ENCODE measurements at regions not wholly inside any gene's neighbourhood (a gene's known extent, or its start where the extent isn't known, plus 50 kb on each side); places are given as distances from the start of the nearest gene placed in this dataset.
A peak's percentile ranks its signal among the peaks of the same experiment; 100 is the strongest.

GRCh38 chr6:47162793-47163192, 120.7 kb upstream of the ADGRF1 start:
- H3K27me3 ChIP-seq (ENCODE audit: low read depth) = no peaks in the 10 kb centered on the region
- H3K36me3 ChIP-seq = no peaks in the 10 kb centered on the region
- DNase-seq = no peak
- H3K27ac ChIP-seq = no peak overlapping the region
- no peak overlapping the region for H3K4me3 ChIP-seq
- no peaks in the 10 kb centered on the region for H3K4me1 ChIP-seq
- intact Hi-C loops (cut with DNase I) = no loop called here
- TF ChIP-seq, protein P1, sequence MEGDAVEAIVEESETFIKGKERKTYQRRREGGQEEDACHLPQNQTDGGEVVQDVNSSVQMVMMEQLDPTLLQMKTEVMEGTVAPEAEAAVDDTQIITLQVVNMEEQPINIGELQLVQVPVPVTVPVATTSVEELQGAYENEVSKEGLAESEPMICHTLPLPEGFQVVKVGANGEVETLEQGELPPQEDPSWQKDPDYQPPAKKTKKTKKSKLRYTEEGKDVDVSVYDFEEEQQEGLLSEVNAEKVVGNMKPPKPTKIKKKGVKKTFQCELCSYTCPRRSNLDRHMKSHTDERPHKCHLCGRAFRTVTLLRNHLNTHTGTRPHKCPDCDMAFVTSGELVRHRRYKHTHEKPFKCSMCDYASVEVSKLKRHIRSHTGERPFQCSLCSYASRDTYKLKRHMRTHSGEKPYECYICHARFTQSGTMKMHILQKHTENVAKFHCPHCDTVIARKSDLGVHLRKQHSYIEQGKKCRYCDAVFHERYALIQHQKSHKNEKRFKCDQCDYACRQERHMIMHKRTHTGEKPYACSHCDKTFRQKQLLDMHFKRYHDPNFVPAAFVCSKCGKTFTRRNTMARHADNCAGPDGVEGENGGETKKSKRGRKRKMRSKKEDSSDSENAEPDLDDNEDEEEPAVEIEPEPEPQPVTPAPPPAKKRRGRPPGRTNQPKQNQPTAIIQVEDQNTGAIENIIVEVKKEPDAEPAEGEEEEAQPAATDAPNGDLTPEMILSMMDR (IDR thresholded peaks at IDR 0.05) = no peak
- H3K9me3 ChIP-seq = no peaks in the 10 kb centered on the region
- peak in 1 of 2 donors; percentile 10 for ATAC-seq

GRCh38 chr6:47162231-47162630, 120.1 kb upstream of the ADGRF1 start:
- Histone ChIP-seq H3K27me3 (ENCODE audit: low read depth) (no peaks in the 10 kb centered on the region), H3K27ac (no peak overlapping the region), H3K9me3 (no peaks in the 10 kb centered on the region), H3K36me3 (no peaks in the 10 kb centered on the region), H3K4me3 (no peak overlapping the region), H3K4me1 (no peaks in the 10 kb centered on the region)
- intact Hi-C loops (cut with DNase I) = no loop called here
- ATAC-seq = no peak
- no peak for DNase-seq
- TF ChIP-seq, protein P1 (IDR thresholded peaks at IDR 0.05) = no peak

DNA sequence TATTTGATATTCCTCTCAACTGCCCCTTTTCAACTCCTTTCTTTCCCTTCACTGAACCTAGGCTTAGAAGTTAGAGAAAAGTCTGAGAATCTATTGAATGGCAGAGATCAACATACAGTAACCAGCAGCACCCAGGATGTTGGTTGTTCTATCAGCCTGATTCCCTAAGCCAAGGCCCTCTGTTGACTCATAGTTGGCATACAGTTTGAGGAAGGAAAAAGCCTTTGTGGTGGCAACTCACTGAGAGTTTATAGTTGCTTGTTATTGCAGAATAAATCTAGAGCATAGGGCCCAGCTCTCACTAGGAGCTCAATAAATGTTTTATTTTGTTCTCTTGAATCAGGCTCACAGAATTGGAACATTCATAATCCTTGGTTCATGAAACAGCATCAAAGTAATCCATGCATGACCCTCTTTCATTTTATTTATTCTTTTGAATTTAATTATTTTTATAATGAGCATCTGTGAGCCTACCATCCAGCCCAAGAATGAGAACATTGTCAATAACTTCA, 119.1 kb upstream of the ADGRF1 start:
- H3K9me3 ChIP-seq = no peaks in the 10 kb centered on the region
- ATAC-seq = peak; percentile 80 to 84
- intact Hi-C loops (cut with DNase I) = no loop called here
- H3K4me1 ChIP-seq = no peaks in the 10 kb centered on the region
- no peak for DNase-seq
- no peaks in the 10 kb centered on the region for H3K36me3 ChIP-seq
- H3K27me3 ChIP-seq (ENCODE audit: low read depth) = no peaks in the 10 kb centered on the region
- TF ChIP-seq, protein P1 (IDR thresholded peaks at IDR 0.05) = no peak
- H3K4me3 ChIP-seq = no peak overlapping the region
- H3K27ac ChIP-seq = peak overlapping the region; percentile 25

GRCh38 chr6:47160702-47161101, 118.6 kb upstream of the ADGRF1 start:
- Histone ChIP-seq H3K9me3 (no peaks in the 10 kb centered on the region), H3K27ac (no peak overlapping the region), H3K4me1 (no peaks in the 10 kb centered on the region), H3K4me3 (no peak overlapping the region), H3K36me3 (no peaks in the 10 kb centered on the region), H3K27me3 (ENCODE audit: low read depth) (no peaks in the 10 kb centered on the region)
- intact Hi-C loops (cut with DNase I) = no loop called here
- TF ChIP-seq, protein P1 (IDR thresholded peaks at IDR 0.05) = no peak
- DNase-seq (no peak), ATAC-seq (peak in 1 of 2 donors; percentile 25)

GRCh38 chr6:47159763-47160162, 117.6 kb upstream of the ADGRF1 start:
- no peaks in the 10 kb centered on the region for H3K36me3 ChIP-seq
- H3K27ac ChIP-seq = no peak overlapping the region
- no peaks in the 10 kb centered on the region for H3K4me1 ChIP-seq
- TF ChIP-seq, protein P1 (IDR thresholded peaks at IDR 0.05) = no peak
- intact Hi-C loops (cut with DNase I) = no loop called here
- H3K4me3 ChIP-seq = no peak overlapping the region
- ATAC-seq (no peak), DNase-seq (no peak)
- no peaks in the 10 kb centered on the region for H3K9me3 ChIP-seq
- no peaks in the 10 kb centered on the region for H3K27me3 ChIP-seq (ENCODE audit: low read depth)

Measured in lower lobe of right lung (tissue), 2 donors.